ENCODE measurements at regions not wholly inside any gene's neighbourhood (a gene's known extent, or its start where the extent isn't known, plus 50 kb on each side); places are given as distances from the start of the nearest gene placed in this dataset.

DNA sequence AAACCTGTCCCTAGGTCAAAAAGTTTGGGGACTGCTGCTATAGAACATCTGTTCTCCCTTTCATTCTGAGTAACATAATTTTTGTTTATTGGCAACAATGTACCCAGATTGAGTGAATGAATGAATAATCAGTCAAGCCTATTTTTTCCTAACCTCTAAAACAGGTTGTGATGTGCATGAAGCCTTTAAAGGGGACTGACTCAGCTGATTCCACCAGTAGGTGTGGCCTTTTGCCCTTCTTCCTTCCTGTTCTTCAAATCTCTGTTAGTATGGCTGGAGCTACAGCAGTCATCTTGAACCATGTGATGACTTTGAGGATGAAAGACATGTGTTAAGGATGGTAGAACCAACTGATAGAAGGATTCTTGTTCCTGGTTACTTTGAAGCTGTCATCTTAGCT lies 476.1 kb downstream of the NUF2 start:
- Histone ChIP-seq H3K4me1 (no peaks in the 10 kb centered on the region), H3K9me3 (no peaks in the 10 kb centered on the region), H3K27me3 (no peaks in the 10 kb centered on the region), H3K27ac (no peak overlapping the region), H3K36me3 (no peaks in the 10 kb centered on the region), H3K4me3 (no peak overlapping the region)
- DNase-seq (ENCODE audit: low spot score in 2 of 2), result no peak
- TF ChIP-seq, protein P1, sequence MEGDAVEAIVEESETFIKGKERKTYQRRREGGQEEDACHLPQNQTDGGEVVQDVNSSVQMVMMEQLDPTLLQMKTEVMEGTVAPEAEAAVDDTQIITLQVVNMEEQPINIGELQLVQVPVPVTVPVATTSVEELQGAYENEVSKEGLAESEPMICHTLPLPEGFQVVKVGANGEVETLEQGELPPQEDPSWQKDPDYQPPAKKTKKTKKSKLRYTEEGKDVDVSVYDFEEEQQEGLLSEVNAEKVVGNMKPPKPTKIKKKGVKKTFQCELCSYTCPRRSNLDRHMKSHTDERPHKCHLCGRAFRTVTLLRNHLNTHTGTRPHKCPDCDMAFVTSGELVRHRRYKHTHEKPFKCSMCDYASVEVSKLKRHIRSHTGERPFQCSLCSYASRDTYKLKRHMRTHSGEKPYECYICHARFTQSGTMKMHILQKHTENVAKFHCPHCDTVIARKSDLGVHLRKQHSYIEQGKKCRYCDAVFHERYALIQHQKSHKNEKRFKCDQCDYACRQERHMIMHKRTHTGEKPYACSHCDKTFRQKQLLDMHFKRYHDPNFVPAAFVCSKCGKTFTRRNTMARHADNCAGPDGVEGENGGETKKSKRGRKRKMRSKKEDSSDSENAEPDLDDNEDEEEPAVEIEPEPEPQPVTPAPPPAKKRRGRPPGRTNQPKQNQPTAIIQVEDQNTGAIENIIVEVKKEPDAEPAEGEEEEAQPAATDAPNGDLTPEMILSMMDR (IDR thresholded peaks at IDR 0.05), result no peak
- no peak for TF ChIP-seq POLR2AphosphoS5 (IDR thresholded peaks at IDR 0.05)
- no peak for TF ChIP-seq POLR2A (IDR thresholded peaks at IDR 0.05)
- intact Hi-C loops (cut with DNase I; ENCODE audit: low total_unique reads), result no loop called here

DNA sequence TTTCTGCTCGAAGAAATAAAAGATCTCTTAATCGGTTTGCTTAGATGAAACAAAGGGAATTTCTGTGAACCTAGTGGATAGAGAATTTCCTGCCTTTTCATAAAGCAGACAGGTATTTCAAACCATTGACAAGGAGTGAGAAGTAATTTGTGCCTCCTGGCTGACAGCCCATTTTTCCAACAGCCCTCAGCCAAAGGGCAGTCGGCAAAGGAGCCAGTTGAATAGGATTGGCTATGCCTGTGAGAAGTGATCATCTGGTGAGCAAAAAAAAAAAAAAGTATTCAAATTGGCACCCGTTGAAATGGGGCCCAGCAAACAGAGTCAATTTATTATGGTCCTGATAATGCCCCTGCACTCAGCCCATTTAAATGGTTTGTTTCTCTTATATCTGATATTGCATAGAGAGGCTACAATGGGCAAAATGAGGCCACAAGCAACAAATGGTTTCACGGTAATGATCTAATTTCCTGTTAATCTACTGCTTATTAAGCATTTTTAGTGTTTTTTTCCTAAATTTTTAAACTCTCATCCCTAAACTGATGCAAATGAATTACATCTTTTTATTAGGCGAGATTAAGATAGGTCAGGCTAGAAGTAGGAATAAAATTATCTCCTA lies 477.5 kb downstream of the NUF2 start:
- no peaks in the 10 kb centered on the region for H3K9me3 ChIP-seq
- H3K27me3 ChIP-seq, result no peaks in the 10 kb centered on the region
- H3K27ac ChIP-seq, result no peak overlapping the region
- intact Hi-C loops (cut with DNase I; ENCODE audit: low total_unique reads), result no loop called here
- TF ChIP-seq, protein P1 (IDR thresholded peaks at IDR 0.05), result no peak
- TF ChIP-seq POLR2AphosphoS5 (IDR thresholded peaks at IDR 0.05), result no peak
- no peak for TF ChIP-seq POLR2A (IDR thresholded peaks at IDR 0.05)
- H3K4me3 ChIP-seq, result no peak overlapping the region
- no peak for DNase-seq (ENCODE audit: low spot score in 2 of 2)
- H3K4me1 ChIP-seq, result no peaks in the 10 kb centered on the region
- no peaks in the 10 kb centered on the region for H3K36me3 ChIP-seq

DNA sequence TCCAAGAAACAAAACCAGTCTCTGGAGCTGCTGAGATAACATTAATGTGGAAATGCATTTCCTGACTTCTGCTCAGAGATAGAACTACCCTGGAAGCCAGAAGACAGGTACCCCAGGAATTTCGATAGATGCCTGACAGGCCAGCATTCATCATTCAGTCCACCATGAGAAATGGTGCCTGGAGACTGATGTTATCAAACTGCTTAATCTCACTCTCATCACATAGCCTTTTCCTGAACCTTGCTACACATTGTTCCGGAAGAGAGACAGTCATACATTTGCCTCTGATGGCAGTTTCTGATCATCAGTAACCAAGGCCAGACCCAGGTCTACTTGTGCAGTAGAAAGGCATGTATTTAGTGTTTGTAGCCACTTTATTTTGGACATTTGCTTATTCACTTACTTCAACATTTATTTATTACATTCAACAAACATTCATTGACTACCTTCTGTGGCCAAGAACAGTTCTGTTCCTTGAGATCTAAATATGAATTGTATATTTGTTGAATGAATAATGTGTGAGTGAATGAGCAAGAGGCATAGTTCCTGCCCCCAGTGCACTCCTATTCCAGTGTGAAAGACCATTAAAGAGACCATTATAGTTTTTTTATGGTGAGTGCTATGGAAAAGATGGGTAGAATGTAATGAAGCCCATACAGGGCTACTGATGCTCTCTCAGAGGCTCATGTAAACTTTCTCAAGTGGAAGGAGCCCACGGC lies 485.7 kb downstream of the NUF2 start:
- H3K36me3 ChIP-seq, result no peaks in the 10 kb centered on the region
- H3K9me3 ChIP-seq, result no peaks in the 10 kb centered on the region
- no peaks in the 10 kb centered on the region for H3K27me3 ChIP-seq
- TF ChIP-seq, protein P1 (IDR thresholded peaks at IDR 0.05), result no peak
- TF ChIP-seq POLR2AphosphoS5 (IDR thresholded peaks at IDR 0.05), result no peak
- no peak for TF ChIP-seq POLR2A (IDR thresholded peaks at IDR 0.05)
- no peak overlapping the region for H3K27ac ChIP-seq
- no peak overlapping the region for H3K4me3 ChIP-seq
- no peak for DNase-seq (ENCODE audit: low spot score in 2 of 2)
- intact Hi-C loops (cut with DNase I; ENCODE audit: low total_unique reads), result loop anchor here (2.0 kb wide), 1 partner anchor 55 kb away; no protein-coding TSS in a partner anchor
- H3K4me1 ChIP-seq, result no peaks in the 10 kb centered on the region

DNA sequence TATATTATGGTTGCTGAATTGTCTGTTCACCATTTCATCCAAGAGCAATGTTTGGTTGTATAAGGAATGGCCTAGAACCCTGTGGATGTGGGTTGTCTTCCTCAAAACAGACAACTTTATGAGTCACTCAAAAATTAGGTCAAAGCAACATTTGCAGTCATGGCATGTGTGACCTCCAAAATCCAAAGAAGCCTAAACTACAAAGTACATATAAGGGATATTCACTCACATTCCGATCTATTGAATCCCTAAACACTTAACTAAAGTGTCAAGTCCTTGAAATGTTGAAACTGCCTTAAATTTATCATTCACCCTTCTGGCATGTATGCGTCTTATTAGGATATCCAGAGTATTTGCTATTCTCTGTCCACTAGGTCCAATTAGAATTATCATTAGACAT lies 491.5 kb downstream of the NUF2 start:
- Histone ChIP-seq H3K4me3 (no peak overlapping the region), H3K36me3 (no peaks in the 10 kb centered on the region), H3K27me3 (no peaks in the 10 kb centered on the region), H3K4me1 (no peaks in the 10 kb centered on the region), H3K9me3 (no peaks in the 10 kb centered on the region), H3K27ac (no peak overlapping the region)
- intact Hi-C loops (cut with DNase I; ENCODE audit: low total_unique reads), result no loop called here
- DNase-seq (ENCODE audit: low spot score in 2 of 2), result no peak
- TF ChIP-seq POLR2A (IDR thresholded peaks at IDR 0.05), result no peak

DNA sequence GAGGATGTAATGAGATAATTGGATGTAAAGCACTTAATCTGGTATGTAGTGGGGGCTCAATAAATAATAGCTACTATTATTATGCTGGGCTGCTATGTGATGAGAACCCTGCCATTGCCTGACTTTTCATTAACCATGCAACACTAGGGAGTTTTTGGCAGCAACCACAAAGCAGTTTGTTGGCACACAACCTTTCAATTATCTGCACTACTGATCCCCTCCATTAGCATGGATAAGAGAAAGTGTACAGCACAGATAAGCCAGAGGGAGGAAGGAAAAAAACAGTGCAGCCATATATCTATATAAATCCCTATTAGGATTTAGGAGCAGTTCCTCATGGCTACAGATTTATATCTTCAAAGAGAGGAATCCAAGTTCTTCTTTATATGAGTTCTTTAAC lies 498.5 kb downstream of the NUF2 start:
- Histone ChIP-seq H3K9me3 (no peaks in the 10 kb centered on the region), H3K27me3 (no peaks in the 10 kb centered on the region), H3K36me3 (no peaks in the 10 kb centered on the region), H3K4me1 (no peaks in the 10 kb centered on the region), H3K4me3 (no peak overlapping the region), H3K27ac (no peak overlapping the region)
- no peak for DNase-seq (ENCODE audit: low spot score in 2 of 2)
- no peak for TF ChIP-seq POLR2AphosphoS5 (IDR thresholded peaks at IDR 0.05)
- intact Hi-C loops (cut with DNase I; ENCODE audit: low total_unique reads), result no loop called here

DNA sequence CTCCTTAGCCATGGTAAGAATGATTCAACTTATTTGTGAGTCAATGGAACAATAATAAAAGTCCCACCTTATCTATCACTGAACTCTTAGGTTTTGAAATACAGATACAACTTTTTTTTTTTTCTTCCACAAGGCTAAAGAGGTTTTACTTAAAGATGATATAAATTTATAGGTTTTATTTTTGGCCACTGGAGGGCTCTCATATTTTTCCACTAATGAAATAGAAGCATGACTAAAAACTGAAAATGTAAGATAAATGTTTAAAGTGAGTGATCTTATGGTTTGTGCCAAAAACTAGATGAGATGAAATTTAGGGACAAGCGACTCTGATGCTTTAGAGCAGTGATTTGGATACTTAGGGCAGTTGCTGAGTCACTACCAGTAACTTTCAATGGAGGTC lies 499.0 kb downstream of the NUF2 start:
- Histone ChIP-seq H3K27me3 (no peaks in the 10 kb centered on the region), H3K36me3 (no peaks in the 10 kb centered on the region), H3K4me1 (no peaks in the 10 kb centered on the region), H3K27ac (no peak overlapping the region), H3K4me3 (no peak overlapping the region), H3K9me3 (no peaks in the 10 kb centered on the region)
- intact Hi-C loops (cut with DNase I; ENCODE audit: low total_unique reads), result no loop called here
- TF ChIP-seq, protein P1 (IDR thresholded peaks at IDR 0.05), result no peak
- TF ChIP-seq POLR2AphosphoS5 (IDR thresholded peaks at IDR 0.05) (no peak), POLR2A (IDR thresholded peaks at IDR 0.05) (no peak)
- DNase-seq (ENCODE audit: low spot score in 2 of 2), result no peak
